IPS-20b (cell line): ENCODE measurements at regions not wholly inside any gene's neighbourhood (a gene's known extent, or its start where the extent isn't known, plus 50 kb on each side); places are given as distances from the start of the nearest gene placed in this dataset.
A peak's percentile ranks its signal among the peaks of the same experiment; 100 is the strongest.

Source experiments
- H3K27ac ChIP-seq: one replicate; pipeline ENCODE4 v1.5.1; 2013; ENCODE audit warnings: low read length
- H3K27me3 ChIP-seq: 2 replicates; pipeline ENCODE4 v1.6.1; 2013; ENCODE audit warnings: mild to moderate bottlenecking, low read length, inconsistent platforms; ENCODE audit not compliant: insufficient read depth
- H3K36me3 ChIP-seq: 2 replicates; pipeline ENCODE4 v1.6.1; 2013; ENCODE audit warnings: low read depth, mild to moderate bottlenecking, inconsistent platforms, low read length, moderate library complexity; ENCODE audit not compliant: insufficient read depth
- H3K4me1 ChIP-seq: 2 replicates; pipeline ENCODE4 v1.6.1; 2013; ENCODE audit warnings: mild to moderate bottlenecking, control low read depth, inconsistent platforms, low read length, moderate library complexity; ENCODE audit not compliant: insufficient read depth
- H3K4me3 ChIP-seq: 2 replicates; pipeline ENCODE4 v1.5.1; 2013; ENCODE audit warnings: mild to moderate bottlenecking, low read length, inconsistent platforms
- H3K9ac ChIP-seq: 2 replicates; pipeline ENCODE4 v1.6.1; 2013; ENCODE audit warnings: low read depth, mild to moderate bottlenecking, inconsistent platforms, low read length, moderate library complexity
- H3K9me3 ChIP-seq: 2 replicates; pipeline ENCODE4 v1.6.1; 2013; ENCODE audit warnings: mild to moderate bottlenecking, low read depth, low read length, inconsistent platforms; ENCODE audit not compliant: insufficient read depth

DNA sequence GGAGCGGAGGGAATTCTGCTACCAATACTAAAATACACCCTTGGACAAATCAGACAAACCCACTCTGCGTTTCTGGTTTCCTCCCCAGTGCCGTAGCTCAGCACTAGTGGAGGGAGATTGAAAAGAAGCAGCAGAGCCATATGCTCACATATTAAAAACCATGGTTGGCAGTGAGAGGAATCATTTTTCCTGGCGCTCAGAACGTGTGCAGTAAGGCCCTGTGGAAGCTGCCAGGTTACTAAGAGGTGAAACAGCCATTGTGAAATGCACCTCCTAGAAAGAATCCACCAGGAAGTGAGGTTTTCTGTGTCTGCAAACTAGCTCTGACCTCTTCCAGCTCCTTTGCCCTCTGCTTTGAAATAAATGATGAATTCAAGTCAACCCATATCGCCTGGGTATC lies 177.2 kb downstream of the ERCC6L2 start:
- no peak overlapping the region for H3K9ac ChIP-seq

DNA sequence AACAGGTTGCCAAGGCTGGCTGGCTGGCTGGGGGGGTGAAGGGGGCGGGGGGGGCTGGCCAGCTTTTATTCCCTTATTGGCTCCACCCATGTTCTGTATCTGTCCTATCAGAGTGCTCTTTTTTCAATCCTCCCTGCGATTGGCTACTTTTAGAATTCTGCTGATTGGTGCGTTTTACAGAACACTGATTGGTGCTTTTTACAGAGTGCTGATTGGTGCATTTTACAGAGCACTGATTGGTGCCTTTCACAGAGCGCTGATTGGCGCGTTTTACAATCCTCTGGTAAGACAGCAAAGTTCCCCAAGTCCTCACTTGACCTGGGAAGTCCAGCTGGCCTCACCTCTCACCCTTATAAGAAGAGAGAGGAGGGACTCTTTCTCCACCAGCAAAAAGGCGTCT lies 175.9 kb downstream of the ERCC6L2 start:
- Histone ChIP-seq H3K27me3 (peaks cover 11% of the 10 kb centered on the region; the same call in 1 of the 2 replicates), H3K27ac (no peak overlapping the region), H3K36me3 (no peaks in the 10 kb centered on the region), H3K4me3 (no peak overlapping the region), H3K9me3 (no peaks in the 10 kb centered on the region), H3K4me1 (peaks cover 16% of the 10 kb centered on the region; the same call in 1 of the 2 replicates), H3K9ac (no peak overlapping the region)

More for the DNA sequence above, 177.2 kb downstream of the ERCC6L2 start:
- no peaks in the 10 kb centered on the region for H3K36me3 ChIP-seq
- H3K27me3 ChIP-seq = no peaks in the 10 kb centered on the region; the same call in 1 of the 2 replicates
- H3K27ac ChIP-seq = no peak overlapping the region
- no peak overlapping the region for H3K4me3 ChIP-seq
- peaks cover 11% of the 10 kb centered on the region; the same call in 1 of the 2 replicates for H3K4me1 ChIP-seq
- no peaks in the 10 kb centered on the region for H3K9me3 ChIP-seq

DNA sequence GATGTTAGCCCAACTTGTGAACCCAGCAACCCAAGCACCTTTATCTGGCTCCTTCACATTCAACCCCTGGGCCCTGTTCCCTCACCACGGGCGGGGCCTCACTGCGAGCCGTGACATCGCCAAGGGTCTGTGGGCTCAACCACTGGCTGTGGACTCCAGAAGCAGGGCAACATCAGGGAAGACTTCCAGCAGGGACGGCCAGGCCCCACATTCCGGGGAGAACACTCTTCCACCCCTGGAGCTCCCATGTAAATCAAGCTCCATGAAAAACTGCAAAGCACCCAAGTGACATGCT lies 175.3 kb downstream of the ERCC6L2 start:
- no peaks in the 10 kb centered on the region for H3K36me3 ChIP-seq
- no peak overlapping the region for H3K27ac ChIP-seq
- H3K27me3 ChIP-seq = peaks cover 17% of the 10 kb centered on the region; the same call in 1 of the 2 replicates
- no peaks in the 10 kb centered on the region for H3K9me3 ChIP-seq
- H3K4me3 ChIP-seq = no peak overlapping the region
- H3K9ac ChIP-seq = no peak overlapping the region
- H3K4me1 ChIP-seq = peaks cover 16% of the 10 kb centered on the region; the same call in 1 of the 2 replicates

DNA sequence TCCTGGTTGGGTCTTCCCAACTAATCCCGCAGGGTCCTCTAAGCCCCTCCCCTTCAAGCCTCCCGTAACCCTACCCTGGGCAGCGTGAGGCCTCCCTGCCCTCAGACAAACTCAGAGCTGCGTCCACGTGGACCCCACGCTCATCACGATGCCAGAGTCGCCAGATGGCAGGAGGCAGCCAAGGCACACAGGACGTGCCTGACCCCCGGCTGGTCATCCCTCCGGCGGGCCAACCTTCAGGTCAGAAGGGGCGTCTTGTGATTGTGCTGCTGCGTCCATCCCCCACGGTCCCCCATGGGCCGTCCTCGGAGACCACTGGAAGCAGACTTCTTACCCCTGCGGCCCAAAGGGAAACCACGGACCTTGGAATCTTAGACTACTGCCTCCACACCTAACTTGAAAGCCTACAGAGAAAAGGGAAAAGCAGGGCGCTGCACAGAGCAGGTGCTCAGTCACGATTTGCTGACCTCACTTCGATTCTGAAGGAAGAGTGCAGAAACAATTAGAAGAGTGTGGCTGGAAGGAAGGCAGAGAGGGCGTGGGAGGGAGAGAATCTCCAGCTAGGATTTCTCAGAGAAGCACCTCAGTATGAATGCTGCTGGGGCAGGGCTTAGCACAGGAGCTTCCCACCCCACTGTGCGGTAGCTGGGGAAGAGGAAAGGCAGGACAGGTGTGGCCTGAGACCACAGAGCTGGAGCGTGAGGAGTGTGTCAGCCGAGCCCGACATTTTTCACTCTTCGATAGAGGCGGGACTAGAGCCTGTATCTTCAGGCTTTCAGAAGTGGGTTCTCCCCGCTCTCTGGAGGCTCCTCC lies 174.8 kb downstream of the ERCC6L2 start:
- peaks cover 18% of the 10 kb centered on the region; the same call in 1 of the 2 replicates for H3K27me3 ChIP-seq
- H3K4me3 ChIP-seq = no peak overlapping the region
- H3K4me1 ChIP-seq = peaks cover 16% of the 10 kb centered on the region; the same call in 1 of the 2 replicates
- H3K27ac ChIP-seq = no peak overlapping the region
- no peaks in the 10 kb centered on the region for H3K36me3 ChIP-seq
- H3K9ac ChIP-seq = no peak overlapping the region
- no peaks in the 10 kb centered on the region for H3K9me3 ChIP-seq

DNA sequence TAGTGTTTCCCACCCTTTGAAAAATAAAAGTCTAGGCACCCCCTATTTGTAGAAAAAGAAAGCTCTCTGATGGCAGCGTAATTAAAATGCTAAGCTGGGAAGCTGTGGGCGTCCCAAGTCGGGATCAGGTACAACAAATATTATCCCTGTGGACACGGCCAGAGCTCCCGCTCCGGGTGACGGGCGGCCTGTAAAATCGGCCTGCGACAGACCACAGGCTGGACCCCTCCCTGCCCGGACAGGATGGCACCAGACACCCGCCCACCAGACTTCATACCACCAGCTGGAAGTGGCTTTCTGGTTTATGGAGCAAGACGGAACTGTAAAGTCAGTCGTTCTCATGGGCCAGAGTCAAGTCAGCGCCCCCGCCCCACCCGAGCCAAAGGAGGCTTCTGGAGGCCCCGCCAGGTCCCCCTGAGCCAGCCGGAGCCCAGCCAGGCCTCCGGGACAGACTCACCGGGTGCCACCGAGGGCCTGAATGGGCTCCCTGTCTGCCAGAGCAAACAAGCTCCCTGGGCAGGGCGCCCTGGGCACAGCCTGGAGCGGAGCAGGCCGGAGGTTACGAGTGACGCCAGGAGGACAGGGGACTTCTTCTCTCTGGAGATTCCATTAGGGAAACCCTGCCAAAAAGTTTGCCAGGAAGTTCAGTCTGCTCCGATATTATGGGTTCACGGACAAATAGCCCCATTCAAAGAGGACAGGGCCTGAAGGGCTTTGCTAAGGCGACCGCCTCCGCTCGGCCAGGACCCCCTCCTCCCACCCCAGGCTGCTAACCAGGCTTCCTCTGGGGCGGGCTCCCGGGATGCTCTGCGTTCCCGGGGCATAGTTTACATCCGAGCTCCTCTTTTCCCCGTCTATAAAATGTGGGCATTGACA lies 173.7 kb downstream of the ERCC6L2 start:
- Histone ChIP-seq H3K9me3 (no peaks in the 10 kb centered on the region), H3K27me3 (peaks cover 18% of the 10 kb centered on the region; the same call in 1 of the 2 replicates), H3K27ac (no peak overlapping the region), H3K9ac (no peak overlapping the region), H3K4me3 (no peak overlapping the region), H3K4me1 (peaks cover 16% of the 10 kb centered on the region; the same call in 1 of the 2 replicates), H3K36me3 (no peaks in the 10 kb centered on the region)

DNA sequence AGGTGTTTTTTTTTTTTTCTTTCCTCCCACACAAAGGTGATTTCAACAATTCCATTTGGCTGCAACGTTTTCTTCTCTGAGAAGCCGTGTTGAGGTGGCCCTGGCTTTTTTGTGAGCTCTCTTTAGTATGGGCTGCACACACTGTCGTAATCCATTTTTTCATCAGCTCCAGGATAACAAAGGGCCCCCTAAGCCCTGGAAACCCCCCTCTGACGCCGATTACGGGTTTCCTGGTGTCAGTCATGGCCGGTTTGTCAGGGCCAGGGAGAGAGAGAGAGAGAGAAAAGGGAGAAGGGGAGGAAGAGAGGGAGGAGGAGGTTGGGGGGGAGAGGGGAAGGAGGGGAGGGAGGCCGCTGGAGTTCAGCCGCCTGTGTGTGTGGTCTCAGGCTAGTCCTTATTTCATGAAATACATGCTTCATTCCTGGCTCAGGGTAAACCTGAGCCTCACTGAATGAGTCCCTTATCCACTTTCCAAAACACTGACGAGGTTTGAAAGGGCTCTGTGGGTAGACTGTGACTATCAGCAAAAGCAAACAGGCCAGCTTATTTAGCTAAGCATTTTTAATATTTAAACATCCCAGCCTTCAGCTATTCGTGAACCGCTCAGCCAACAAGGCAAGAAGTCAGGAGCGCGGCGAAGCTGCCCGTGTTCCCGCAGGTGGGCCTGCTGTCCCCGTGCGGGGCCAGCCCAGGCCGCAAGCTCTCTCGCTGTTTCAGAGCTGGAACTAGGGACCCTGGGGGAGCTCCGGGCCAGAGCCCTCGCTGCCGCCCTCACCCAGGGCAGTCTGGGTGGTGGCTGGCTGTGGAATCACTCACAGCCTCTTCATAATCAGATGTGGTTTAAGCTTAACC lies 172.8 kb downstream of the ERCC6L2 start:
- Histone ChIP-seq H3K27me3 (peaks cover 18% of the 10 kb centered on the region; the same call in 1 of the 2 replicates), H3K9me3 (no peaks in the 10 kb centered on the region), H3K9ac (peak overlapping the region; percentile 7; the same call in 1 of the 2 replicates), H3K36me3 (no peaks in the 10 kb centered on the region), H3K27ac (no peak overlapping the region), H3K4me1 (peaks cover 16% of the 10 kb centered on the region; the same call in 1 of the 2 replicates), H3K4me3 (peak overlapping the region; percentile 8; the same call in 1 of the 2 replicates)

DNA sequence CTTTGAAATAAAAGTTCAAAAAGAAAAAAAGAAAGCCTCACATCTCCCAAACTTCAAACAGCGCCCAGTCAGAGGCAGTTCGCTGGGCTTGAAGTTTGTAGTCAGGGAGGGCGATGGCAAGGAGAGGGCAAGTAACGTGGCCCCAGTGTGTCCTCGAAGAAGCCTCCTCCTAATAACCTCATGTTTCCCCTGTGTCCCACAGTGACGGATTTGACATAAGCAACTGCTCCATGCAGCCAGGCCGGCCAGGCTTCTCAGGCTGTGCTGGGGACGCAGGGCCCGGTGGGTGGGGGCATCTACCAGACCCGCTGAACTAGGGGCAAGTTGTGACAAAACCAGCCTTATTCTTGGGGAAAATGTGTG lies 172.2 kb downstream of the ERCC6L2 start:
- peak overlapping the region; percentile 8; the same call in 1 of the 2 replicates for H3K4me3 ChIP-seq
- H3K9ac ChIP-seq = peak overlapping the region; percentile 7; the same call in 1 of the 2 replicates
- no peaks in the 10 kb centered on the region for H3K36me3 ChIP-seq
- H3K9me3 ChIP-seq = no peaks in the 10 kb centered on the region
- H3K27me3 ChIP-seq = peaks cover 18% of the 10 kb centered on the region
- H3K4me1 ChIP-seq = peaks cover 16% of the 10 kb centered on the region; the same call in 1 of the 2 replicates
- no peak overlapping the region for H3K27ac ChIP-seq

DNA sequence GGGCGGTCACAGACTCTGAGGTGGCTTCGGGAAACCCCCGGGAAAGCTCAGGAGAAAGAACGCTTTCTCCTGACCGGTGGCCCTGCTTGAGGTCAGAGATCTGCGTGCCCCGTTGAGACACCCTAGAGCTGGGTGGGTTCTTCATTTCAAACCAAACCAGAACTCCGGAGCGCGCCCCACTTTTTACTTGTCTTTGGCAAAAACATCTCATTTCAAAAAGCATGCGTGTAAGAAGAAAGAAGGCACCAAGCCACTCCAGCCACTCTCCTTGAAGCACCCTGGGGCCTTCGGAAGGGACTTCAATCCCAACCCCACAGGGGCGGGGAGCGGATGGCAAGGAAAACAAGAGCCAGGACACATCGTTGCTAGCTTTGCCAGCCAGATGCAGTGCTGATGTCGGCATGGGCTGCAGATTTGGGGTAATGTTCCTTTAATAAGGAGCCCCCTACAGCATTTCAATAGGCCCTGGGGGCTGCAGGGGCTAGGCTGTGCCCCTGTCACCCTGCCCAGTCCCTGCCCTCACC lies 171.7 kb downstream of the ERCC6L2 start:
- no peak overlapping the region for H3K27ac ChIP-seq
- H3K4me3 ChIP-seq = no peak overlapping the region
- peaks cover 16% of the 10 kb centered on the region; the same call in 1 of the 2 replicates for H3K4me1 ChIP-seq
- H3K36me3 ChIP-seq = no peaks in the 10 kb centered on the region
- no peaks in the 10 kb centered on the region for H3K9me3 ChIP-seq
- no peak overlapping the region for H3K9ac ChIP-seq
- peaks cover 24% of the 10 kb centered on the region for H3K27me3 ChIP-seq

DNA sequence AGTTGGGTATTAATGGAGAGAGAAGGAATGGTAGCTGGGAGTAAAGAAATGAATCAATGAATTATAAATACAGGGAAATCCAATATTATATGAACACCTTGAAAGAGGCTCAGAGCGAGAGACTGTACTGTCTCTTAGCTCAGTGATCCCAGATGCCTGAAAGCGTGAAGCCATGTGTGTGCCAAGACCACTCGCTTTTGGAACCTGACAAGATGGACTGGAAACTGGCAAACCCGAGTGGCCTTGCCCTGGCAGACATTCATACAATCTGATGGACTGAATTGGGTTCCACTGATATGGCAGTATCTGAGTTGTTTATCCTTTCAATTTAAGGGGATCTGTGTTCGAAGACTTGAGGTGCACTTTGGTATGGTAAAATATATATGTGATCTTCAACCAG lies 170.3 kb downstream of the ERCC6L2 start:
- H3K4me3 ChIP-seq = no peak overlapping the region
- no peak overlapping the region for H3K9ac ChIP-seq
- H3K36me3 ChIP-seq = no peaks in the 10 kb centered on the region
- peaks cover 37% of the 10 kb centered on the region for H3K27me3 ChIP-seq
- no peaks in the 10 kb centered on the region for H3K9me3 ChIP-seq
- H3K27ac ChIP-seq = no peak overlapping the region
- peaks cover 16% of the 10 kb centered on the region; the same call in 1 of the 2 replicates for H3K4me1 ChIP-seq

DNA sequence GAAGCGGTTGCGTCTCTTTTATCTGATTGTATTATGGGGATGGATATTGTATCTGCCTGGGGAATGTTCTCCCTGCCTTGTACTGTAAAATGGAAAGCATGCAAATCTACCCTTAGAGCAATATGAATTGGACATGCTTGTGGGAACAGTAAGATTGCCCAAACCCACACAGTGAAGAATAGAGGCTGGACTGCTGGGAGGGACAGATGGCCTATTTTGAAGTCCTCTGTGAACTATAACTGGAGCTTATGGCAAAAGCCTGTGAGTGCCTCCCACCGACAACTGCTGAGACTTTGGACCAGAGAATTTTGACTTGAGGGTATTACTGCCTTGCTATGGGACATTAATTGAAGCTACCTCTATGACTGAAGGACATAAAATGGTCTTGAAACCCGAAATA lies 168.9 kb downstream of the ERCC6L2 start:
- Histone ChIP-seq H3K27ac (no peak overlapping the region), H3K9ac (no peak overlapping the region), H3K36me3 (no peaks in the 10 kb centered on the region), H3K4me1 (peaks cover 19% of the 10 kb centered on the region; the same call in 1 of the 2 replicates), H3K4me3 (no peak overlapping the region), H3K27me3 (peaks cover 51% of the 10 kb centered on the region), H3K9me3 (no peaks in the 10 kb centered on the region)
